Stimulated activated CD8-positive, alpha-beta memory T cell treated with anti-CD3 and anti-CD28 coated beads, Interleukin-15, amount 100 ng/mL, for 4 hours (primary cell): ENCODE measurements at regions not wholly inside any gene's neighbourhood (a gene's known extent, or its start where the extent isn't known, plus 50 kb on each side); places are given as distances from the start of the nearest gene placed in this dataset.

Experiments
- DNase-seq, 2 donors: peaks; one replicate each; pipeline ENCODE4 v3.0.0-alpha.2; 2020; ENCODE audit warnings: low read depth in 2 of 2

- no peak for DNase-seq
Measured at GRCh38 chr9:129330711-129331492, 152.8 kb upstream of the IER5L start.

GRCh38 chr9:129328355-129329042, 150.4 kb upstream of the IER5L start:
- no peak for DNase-seq

GRCh38 chr9:129327552-129328328, 149.7 kb upstream of the IER5L start:
- DNase-seq = no peak

GRCh38 chr9:129326061-129327005, 148.3 kb upstream of the IER5L start:
- no peak for DNase-seq

GRCh38 chr9:129324808-129325502, 146.9 kb upstream of the IER5L start:
- no peak for DNase-seq

GRCh38 chr9:129323999-129324553, 146.0 kb upstream of the IER5L start:
- DNase-seq = no peak

GRCh38 chr9:129323376-129323998, 145.4 kb upstream of the IER5L start:
- no peak for DNase-seq

- DNase-seq = no peak
Measured at GRCh38 chr9:129322641-129323375, 144.7 kb upstream of the IER5L start.

GRCh38 chr9:129322022-129322621, 144.1 kb upstream of the IER5L start:
- no peak for DNase-seq

GRCh38 chr9:129321286-129322021, 143.4 kb upstream of the IER5L start:
- DNase-seq = no peak

- no peak for DNase-seq
Measured at GRCh38 chr9:129320575-129321285, 142.7 kb upstream of the IER5L start.

GRCh38 chr9:129319938-129320481, 141.9 kb upstream of the IER5L start:
- no peak for DNase-seq

GRCh38 chr9:129319076-129319937, 141.2 kb upstream of the IER5L start:
- no peak for DNase-seq

GRCh38 chr9:129318121-129319075, 140.3 kb upstream of the IER5L start:
- DNase-seq = no peak
